ENCODE measurements at regions not wholly inside any gene's neighbourhood (a gene's known extent, or its start where the extent isn't known, plus 50 kb on each side); places are given as distances from the start of the nearest gene placed in this dataset.

DNA sequence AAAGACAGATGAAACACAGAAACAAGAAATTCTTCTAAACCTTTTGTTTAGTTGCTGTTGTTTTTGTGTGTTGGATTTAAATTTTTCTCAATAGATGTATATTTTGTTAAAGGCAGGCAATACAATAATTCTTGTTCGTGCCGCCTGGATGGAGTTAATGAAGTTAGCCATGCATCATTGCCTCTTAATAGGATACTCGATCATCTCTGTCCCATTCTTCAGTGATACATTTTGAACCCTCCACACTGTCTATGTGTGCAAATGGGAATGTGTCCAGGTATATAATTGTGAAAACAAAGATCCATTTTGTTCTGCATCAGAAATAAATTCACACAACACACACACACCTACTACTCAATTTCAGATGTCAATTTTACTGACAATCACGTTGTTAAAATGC is 186.6 kb upstream of the ADAMTS16 start:
- TF ChIP-seq, protein P1, sequence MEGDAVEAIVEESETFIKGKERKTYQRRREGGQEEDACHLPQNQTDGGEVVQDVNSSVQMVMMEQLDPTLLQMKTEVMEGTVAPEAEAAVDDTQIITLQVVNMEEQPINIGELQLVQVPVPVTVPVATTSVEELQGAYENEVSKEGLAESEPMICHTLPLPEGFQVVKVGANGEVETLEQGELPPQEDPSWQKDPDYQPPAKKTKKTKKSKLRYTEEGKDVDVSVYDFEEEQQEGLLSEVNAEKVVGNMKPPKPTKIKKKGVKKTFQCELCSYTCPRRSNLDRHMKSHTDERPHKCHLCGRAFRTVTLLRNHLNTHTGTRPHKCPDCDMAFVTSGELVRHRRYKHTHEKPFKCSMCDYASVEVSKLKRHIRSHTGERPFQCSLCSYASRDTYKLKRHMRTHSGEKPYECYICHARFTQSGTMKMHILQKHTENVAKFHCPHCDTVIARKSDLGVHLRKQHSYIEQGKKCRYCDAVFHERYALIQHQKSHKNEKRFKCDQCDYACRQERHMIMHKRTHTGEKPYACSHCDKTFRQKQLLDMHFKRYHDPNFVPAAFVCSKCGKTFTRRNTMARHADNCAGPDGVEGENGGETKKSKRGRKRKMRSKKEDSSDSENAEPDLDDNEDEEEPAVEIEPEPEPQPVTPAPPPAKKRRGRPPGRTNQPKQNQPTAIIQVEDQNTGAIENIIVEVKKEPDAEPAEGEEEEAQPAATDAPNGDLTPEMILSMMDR (IDR thresholded peaks at IDR 0.05; ENCODE audit: poor library complexity, severe bottlenecking), result no peak

DNA sequence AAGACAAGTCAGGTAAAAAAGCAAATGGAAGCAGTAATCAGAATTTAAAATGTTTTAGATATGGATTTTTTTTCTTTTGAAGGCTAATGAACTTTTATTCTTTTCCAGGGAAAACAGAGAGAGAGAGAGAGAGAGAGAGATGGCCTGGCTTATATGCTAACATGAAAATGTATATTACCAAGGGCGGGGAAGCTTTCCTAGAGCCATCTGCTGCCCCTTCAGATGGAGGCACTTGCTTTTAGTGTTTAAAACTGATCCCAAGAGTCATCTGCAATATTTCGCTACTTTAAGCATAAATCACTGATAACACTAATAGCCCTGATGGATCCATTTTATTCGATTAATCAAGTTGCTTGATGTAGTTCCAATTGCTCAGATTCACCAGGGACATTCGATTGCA is 186.1 kb upstream of the ADAMTS16 start:
- H3K27me3 ChIP-seq (ENCODE audit: insufficient read depth, poor library complexity, severe bottlenecking), result peaks cover 63% of the 10 kb centered on the region
- no peaks in the 10 kb centered on the region for H3K4me1 ChIP-seq (ENCODE audit: insufficient read depth, poor library complexity, severe bottlenecking)
- ATAC-seq (ENCODE audit: low read depth) (no peak), DNase-seq (ENCODE audit: low spot score) (no peak)
- H3K4me3 ChIP-seq (ENCODE audit: severe bottlenecking), result no peak overlapping the region
- TF ChIP-seq, protein P1 (IDR thresholded peaks at IDR 0.05; ENCODE audit: poor library complexity, severe bottlenecking), result no peak
- no peaks in the 10 kb centered on the region for H3K36me3 ChIP-seq (ENCODE audit: low read depth)
- no peaks in the 10 kb centered on the region for H3K9me3 ChIP-seq (ENCODE audit: severe bottlenecking)
- H3K27ac ChIP-seq (ENCODE audit: poor library complexity, severe bottlenecking), result no peak overlapping the region

More for the DNA sequence above, 186.6 kb upstream of the ADAMTS16 start:
- Histone ChIP-seq H3K36me3 (ENCODE audit: low read depth) (no peaks in the 10 kb centered on the region), H3K27ac (ENCODE audit: poor library complexity, severe bottlenecking) (no peak overlapping the region), H3K4me3 (ENCODE audit: severe bottlenecking) (no peak overlapping the region), H3K4me1 (ENCODE audit: insufficient read depth, poor library complexity, severe bottlenecking) (no peaks in the 10 kb centered on the region), H3K27me3 (ENCODE audit: insufficient read depth, poor library complexity, severe bottlenecking) (peaks cover 59% of the 10 kb centered on the region), H3K9me3 (ENCODE audit: severe bottlenecking) (no peaks in the 10 kb centered on the region)
- ATAC-seq (ENCODE audit: low read depth), result no peak
- no peak for DNase-seq (ENCODE audit: low spot score)

DNA sequence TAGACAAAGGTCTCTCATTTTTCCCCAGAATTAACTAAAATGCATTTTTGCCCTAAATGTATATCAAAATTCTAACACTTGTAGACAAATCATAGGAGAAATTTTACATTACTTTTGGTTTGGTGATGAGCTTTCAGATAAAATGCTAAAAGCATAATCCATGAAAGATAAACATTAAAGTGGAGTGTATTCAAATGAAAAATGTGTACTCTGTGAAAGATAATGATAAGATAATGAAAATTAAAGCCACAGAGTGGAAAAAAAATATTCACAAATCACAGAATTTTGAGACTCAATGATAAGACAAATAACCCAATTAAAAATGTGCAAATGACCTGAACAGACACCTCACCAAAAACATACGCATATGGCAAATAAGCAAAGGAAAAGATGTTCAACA is 176.9 kb upstream of the ADAMTS16 start:
- no peaks in the 10 kb centered on the region for H3K36me3 ChIP-seq (ENCODE audit: low read depth)
- H3K4me3 ChIP-seq (ENCODE audit: severe bottlenecking), result no peak overlapping the region
- no peaks in the 10 kb centered on the region for H3K4me1 ChIP-seq (ENCODE audit: insufficient read depth, poor library complexity, severe bottlenecking)
- ATAC-seq (ENCODE audit: low read depth), result no peak
- no peaks in the 10 kb centered on the region for H3K9me3 ChIP-seq (ENCODE audit: severe bottlenecking)
- TF ChIP-seq, protein P1 (IDR thresholded peaks at IDR 0.05; ENCODE audit: poor library complexity, severe bottlenecking), result no peak
- no peak overlapping the region for H3K27ac ChIP-seq (ENCODE audit: poor library complexity, severe bottlenecking)
- DNase-seq (ENCODE audit: low spot score), result no peak
- peaks cover 26% of the 10 kb centered on the region for H3K27me3 ChIP-seq (ENCODE audit: insufficient read depth, poor library complexity, severe bottlenecking)

DNA sequence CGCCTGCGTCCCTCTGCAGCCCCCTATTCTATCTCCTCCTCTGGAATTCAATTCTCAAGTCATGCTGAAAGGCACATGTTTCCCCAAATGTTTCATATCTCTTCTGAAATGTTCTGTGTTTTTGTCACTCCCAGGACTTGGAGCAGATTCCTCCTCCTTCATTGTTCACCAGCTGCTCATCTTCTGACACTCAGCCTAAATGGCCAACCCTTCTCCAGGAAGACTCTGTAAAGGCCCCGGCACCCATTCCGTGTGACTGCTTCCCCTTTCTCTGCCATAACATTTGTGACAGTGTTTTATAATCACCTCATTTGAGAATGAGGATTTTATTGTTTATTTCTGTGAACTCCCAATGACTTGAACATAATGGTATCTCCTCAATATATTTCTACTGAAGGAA is 170.8 kb upstream of the ADAMTS16 start:
- Histone ChIP-seq H3K36me3 (ENCODE audit: low read depth) (no peaks in the 10 kb centered on the region), H3K9me3 (ENCODE audit: severe bottlenecking) (no peaks in the 10 kb centered on the region), H3K27me3 (ENCODE audit: insufficient read depth, poor library complexity, severe bottlenecking) (peaks cover 6% of the 10 kb centered on the region), H3K4me3 (ENCODE audit: severe bottlenecking) (no peak overlapping the region), H3K4me1 (ENCODE audit: insufficient read depth, poor library complexity, severe bottlenecking) (no peaks in the 10 kb centered on the region), H3K27ac (ENCODE audit: poor library complexity, severe bottlenecking) (no peak overlapping the region)
- ATAC-seq (ENCODE audit: low read depth) (no peak), DNase-seq (ENCODE audit: low spot score) (no peak)
- TF ChIP-seq, protein P1 (IDR thresholded peaks at IDR 0.05; ENCODE audit: poor library complexity, severe bottlenecking), result no peak

DNA sequence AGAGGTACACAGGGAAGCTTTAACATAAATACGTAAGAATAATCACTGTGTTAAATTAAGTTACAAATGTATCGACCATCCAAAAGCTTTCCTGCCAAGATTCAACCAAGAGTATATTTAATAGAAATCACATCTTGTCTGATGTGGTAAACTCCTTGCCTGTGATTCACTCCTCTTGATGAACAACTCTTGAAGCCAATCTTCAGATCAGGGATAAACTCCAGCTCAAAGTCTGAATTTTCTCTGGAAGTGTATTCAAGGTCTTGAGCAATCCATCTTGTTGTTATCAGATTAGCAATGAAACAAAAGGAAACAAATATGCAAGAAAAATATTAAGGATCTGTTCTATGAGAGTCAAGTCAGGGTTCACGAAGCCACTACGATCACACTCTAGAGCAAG is 170.0 kb upstream of the ADAMTS16 start:
- H3K27me3 ChIP-seq (ENCODE audit: insufficient read depth, poor library complexity, severe bottlenecking), result peaks cover 6% of the 10 kb centered on the region
- H3K36me3 ChIP-seq (ENCODE audit: low read depth), result no peaks in the 10 kb centered on the region
- no peak overlapping the region for H3K27ac ChIP-seq (ENCODE audit: poor library complexity, severe bottlenecking)
- no peaks in the 10 kb centered on the region for H3K4me1 ChIP-seq (ENCODE audit: insufficient read depth, poor library complexity, severe bottlenecking)
- ATAC-seq (ENCODE audit: low read depth), result no peak
- TF ChIP-seq, protein P1 (IDR thresholded peaks at IDR 0.05; ENCODE audit: poor library complexity, severe bottlenecking), result no peak
- no peak overlapping the region for H3K4me3 ChIP-seq (ENCODE audit: severe bottlenecking)
- no peaks in the 10 kb centered on the region for H3K9me3 ChIP-seq (ENCODE audit: severe bottlenecking)
- DNase-seq (ENCODE audit: low spot score), result no peak
